D721Med (cell line): ENCODE measurements at regions not wholly inside any gene's neighbourhood (a gene's known extent, or its start where the extent isn't known, plus 50 kb on each side); places are given as distances from the start of the nearest gene placed in this dataset.

Experiments
- DNase-seq: peaks from one replicate; pipeline ENCODE4 v3.0.0; 2011; ENCODE audit warnings: low spot score; ENCODE audit not compliant: insufficient read length
- FAIRE-seq: peaks from 2 replicates; lab custom pipeline; 2011; peaks lifted over from hg19 to GRCh38; lab: Jason Lieb, UNC
- TF ChIP-seq, protein P1 (sequence below): IDR thresholded peaks from 2 replicates; pipeline ENCODE4 v1.5.1; 2012; ENCODE audit warnings: mild to moderate bottlenecking, control low read depth; ENCODE audit not compliant: insufficient read depth; ENCODE audit errors: missing control alignments

DNA sequence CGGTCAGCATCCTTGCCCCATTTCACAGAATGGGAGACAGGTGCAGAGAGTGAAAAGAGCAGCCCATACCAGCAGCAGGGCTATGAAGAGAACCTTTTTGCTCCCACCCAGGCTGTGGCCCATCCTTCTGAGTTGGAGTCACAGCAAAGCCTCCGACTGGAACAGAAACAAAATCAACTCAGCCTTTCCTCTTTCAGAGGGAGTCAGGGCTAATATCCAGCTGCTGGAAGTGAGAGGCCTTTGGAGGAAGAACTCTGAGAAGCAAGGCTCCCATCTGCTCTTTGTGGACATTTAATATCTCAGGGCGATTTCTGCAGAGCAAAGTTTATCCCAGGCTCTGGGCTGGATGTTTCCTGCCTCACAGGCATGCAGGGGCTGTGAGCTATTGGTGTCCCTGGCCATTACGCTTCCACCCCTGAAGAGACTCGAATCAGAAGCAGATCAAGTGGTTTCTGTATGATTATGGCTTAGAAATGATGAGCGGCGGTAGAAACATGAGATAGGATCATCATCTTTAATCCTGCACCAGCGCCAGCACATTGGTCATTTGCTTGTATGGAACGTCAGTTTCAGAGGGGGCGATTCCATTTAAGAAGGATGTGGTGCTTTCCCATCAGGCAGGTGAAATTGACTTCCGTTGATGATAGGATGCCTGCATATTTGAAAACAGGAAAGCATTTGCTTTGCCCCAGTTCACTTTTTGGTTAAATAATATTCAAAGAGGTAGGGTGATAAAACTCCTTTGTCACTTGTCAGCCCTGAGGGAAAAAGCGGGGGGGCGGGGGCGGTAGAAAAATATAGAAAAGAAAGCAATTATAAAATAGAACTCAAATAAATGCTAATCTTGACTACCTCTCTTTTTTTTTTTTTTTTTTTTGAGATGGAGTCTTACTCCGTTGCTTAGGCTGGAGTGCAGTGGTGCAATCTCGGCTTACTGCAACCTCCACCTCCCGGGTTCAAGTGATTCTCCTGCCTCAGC is 152.4 kb downstream of the LRRC30 start:
- FAIRE-seq: peak; percentile 64
- peak; percentile 52 for DNase-seq
- TF ChIP-seq, protein P1, sequence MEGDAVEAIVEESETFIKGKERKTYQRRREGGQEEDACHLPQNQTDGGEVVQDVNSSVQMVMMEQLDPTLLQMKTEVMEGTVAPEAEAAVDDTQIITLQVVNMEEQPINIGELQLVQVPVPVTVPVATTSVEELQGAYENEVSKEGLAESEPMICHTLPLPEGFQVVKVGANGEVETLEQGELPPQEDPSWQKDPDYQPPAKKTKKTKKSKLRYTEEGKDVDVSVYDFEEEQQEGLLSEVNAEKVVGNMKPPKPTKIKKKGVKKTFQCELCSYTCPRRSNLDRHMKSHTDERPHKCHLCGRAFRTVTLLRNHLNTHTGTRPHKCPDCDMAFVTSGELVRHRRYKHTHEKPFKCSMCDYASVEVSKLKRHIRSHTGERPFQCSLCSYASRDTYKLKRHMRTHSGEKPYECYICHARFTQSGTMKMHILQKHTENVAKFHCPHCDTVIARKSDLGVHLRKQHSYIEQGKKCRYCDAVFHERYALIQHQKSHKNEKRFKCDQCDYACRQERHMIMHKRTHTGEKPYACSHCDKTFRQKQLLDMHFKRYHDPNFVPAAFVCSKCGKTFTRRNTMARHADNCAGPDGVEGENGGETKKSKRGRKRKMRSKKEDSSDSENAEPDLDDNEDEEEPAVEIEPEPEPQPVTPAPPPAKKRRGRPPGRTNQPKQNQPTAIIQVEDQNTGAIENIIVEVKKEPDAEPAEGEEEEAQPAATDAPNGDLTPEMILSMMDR: no peak

DNA sequence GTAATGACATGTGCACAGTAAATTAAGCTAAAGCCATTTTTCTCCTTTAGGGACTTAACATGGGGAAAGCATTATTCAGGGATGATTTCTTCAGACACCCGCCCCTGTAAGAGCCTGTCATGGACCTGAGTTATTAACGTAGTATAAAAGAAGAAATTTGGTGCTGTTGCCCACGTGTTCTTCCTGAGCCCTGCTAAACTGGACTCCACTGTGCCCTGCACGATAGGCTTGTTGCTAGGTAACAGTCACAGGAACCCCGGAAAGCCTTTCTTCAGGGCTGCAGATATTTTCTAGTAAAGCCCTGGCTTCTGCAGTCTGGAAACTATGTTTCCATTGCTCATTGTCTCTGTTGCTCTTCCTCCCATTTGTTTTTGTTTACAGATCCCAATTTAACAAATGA is 157.9 kb downstream of the LRRC30 start:
- no peak for FAIRE-seq
- TF ChIP-seq, protein P1: no peak
- no peak for DNase-seq

DNA sequence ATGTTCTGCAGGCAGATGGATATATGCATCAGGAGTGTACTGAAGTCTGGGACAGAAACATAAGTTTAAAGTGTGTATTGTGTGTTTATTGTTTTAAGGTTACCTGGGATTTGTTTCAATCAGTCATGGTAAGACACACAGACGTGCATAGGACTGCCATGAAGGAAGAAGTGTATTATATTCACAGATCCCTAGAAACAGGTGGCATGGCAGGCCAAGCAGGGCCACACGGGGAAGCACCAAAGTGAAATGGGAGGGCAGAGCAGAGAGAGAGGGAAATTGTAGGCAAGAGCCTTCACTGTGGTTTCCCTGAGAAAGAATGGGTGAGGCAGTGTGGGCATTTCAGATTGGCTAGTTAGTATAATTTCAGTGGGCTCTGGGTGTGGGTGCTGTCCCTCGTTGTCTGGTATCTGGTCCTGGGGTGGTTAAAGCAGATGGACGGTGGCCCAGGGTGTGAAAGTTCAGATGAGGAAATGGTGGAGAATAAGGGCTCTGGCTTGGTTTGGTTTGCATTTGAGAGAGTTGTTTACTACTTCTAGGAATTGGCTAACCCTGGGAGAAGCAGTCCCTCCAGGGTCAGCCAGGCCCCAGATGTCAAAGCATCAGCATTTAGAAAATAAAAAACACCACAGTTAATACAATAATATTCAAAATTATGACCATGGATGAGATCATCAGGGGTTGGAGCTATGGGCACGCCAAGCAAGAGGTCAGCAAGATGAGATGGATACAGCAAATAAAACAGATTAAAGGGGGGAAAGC is 160.0 kb downstream of the LRRC30 start:
- DNase-seq (no peak), FAIRE-seq (no peak)
- TF ChIP-seq, protein P1: no peak

DNA sequence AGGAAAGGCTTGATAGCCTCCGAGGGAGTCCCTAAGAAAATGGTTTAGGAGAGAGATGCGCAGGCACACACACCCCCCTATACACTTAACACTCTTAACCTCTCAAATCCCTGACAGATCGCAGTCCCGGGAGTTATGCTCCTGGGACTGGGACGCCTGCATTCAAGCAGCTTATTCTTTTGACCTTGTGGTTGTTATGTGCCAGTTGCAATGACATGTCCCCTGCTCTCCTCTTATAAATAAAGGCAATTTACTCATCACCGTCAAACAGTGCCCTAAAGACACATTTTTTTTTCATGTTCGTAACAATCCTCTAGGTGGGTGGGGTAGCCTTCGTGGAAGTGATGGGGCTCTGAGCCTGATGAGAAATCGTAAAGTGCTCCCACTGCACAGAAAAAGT is 162.2 kb downstream of the LRRC30 start:
- FAIRE-seq: no peak
- no peak for DNase-seq
- TF ChIP-seq, protein P1: no peak

DNA sequence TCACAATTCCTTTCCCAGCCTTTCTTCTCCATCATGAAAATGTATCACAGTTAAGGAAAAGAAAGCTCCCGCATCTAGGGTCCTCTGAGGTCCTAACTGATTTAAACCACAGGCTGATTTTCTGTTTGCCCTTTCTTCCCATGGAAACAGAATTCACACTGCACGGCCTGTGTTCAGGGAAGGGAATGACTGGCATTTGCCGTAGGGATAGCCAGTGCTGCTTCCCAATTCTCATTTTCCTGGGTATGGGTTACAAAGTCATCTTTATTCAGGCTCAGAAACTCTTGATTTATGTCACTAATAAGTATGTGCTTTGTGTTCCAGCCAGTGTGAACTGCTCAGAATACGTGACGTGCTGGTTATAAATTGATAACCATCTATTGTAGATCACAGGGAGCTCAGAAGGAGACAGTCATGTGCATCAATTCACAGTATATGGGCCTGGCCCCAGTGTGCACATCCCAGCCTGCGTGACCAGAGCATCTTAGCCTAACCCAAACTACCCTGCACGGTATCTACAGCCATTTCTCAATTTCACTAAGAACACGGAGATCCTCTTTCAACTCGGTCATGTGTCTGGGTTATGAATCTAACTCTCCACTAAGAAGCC is 163.3 kb downstream of the LRRC30 start:
- TF ChIP-seq, protein P1: no peak
- DNase-seq (no peak), FAIRE-seq (no peak)

DNA sequence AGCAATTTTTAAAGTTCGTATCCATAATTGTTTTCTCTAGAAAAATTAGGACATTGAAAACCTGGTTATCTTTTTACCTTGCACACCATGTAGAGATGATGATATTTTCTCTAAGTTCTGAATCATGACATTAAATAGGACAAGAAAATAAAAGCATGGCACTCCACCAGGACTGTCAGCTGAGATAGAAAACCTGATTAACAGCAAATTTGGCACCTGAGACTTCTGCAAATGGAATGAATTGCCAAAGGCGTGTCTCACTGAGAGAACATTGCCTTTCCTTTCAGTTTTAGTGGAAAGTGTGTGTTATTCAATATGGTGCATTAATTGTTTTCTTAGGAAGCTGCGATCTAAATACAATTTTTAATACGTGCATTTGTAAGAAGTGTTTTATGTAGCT is 164.7 kb downstream of the LRRC30 start:
- FAIRE-seq: no peak

More for the DNA sequence above, 164.7 kb downstream of the LRRC30 start:
- TF ChIP-seq, protein P1: no peak
- no peak for DNase-seq
